Loucy (cell line): ENCODE measurements at regions not wholly inside any gene's neighbourhood (a gene's known extent, or its start where the extent isn't known, plus 50 kb on each side); places are given as distances from the start of the nearest gene placed in this dataset.

Experiments used
- H2AFZ ChIP-seq: fragments of 200-600 bp; sonication (generic); 2 replicates; pipeline ENCODE4 v1.6.0; 2016; ENCODE audit warnings: antibody characterized with exemption, mild to moderate bottlenecking, low read length, moderate library complexity
- H3F3A ChIP-seq: fragments of 200-600 bp; 2 replicates; pipeline ENCODE4 v1.6.0; 2016; ENCODE audit warnings: antibody characterized with exemption, low read depth, mild to moderate bottlenecking
- H3K27me3 ChIP-seq: fragments of 200-600 bp; sonication (generic); 2 replicates; pipeline ENCODE4 v1.6.1; 2014; ENCODE audit warnings: low read length, mild to moderate bottlenecking; ENCODE audit not compliant: insufficient read depth, poor library complexity, severe bottlenecking
- H3K36me3 ChIP-seq: fragments of 200-600 bp; sonication (generic); 2 replicates; pipeline ENCODE4 v1.6.1; 2016; ENCODE audit warnings: low read length; ENCODE audit not compliant: insufficient read depth
- H3K4me1 ChIP-seq: fragments of 200-600 bp; sonication (generic); 2 replicates; pipeline ENCODE4 v1.5.1; 2014; ENCODE audit warnings: low read length, mild to moderate bottlenecking; ENCODE audit not compliant: insufficient read depth, poor library complexity, severe bottlenecking
- H3K4me2 ChIP-seq: fragments of 200-600 bp; sonication (generic); 2 replicates; pipeline ENCODE4 v1.6.0; 2014; ENCODE audit warnings: antibody characterized with exemption, low read length, low read depth, mild to moderate bottlenecking; ENCODE audit not compliant: poor library complexity, severe bottlenecking
- H3K4me3 ChIP-seq: fragments of 200-600 bp; sonication (generic); 2 replicates; pipeline ENCODE4 v1.5.1; 2014; ENCODE audit warnings: low read length, mild to moderate bottlenecking, mixed read lengths; ENCODE audit not compliant: poor library complexity, severe bottlenecking
- H3K79me2 ChIP-seq: fragments of 200-600 bp; sonication (generic); 2 replicates; pipeline ENCODE4 v1.6.1; 2014; ENCODE audit warnings: low read length; ENCODE audit not compliant: insufficient read depth
- H3K9ac ChIP-seq: fragments of 200-600 bp; sonication (generic); 2 replicates; pipeline ENCODE4 v1.6.0; 2014; ENCODE audit warnings: mild to moderate bottlenecking, low read depth, low read length, moderate library complexity; ENCODE audit not compliant: poor library complexity, severe bottlenecking
- H3K9me2 ChIP-seq: fragments of 200-600 bp; sonication (generic); replicated peaks from 2 replicates; pipeline ENCODE4 v1.6.1; 2016; ENCODE audit warnings: low read depth, low read length, mixed read lengths
- H3K9me3 ChIP-seq: fragments of 200-600 bp; sonication (generic); 2 replicates; pipeline ENCODE4 v1.6.1; 2014; ENCODE audit warnings: mild to moderate bottlenecking, antibody characterized with exemption, low read length, low read depth; ENCODE audit not compliant: insufficient read depth
- H4K20me1 ChIP-seq: fragments of 200-600 bp; sonication (generic); 2 replicates; pipeline ENCODE4 v1.6.0; 2014; ENCODE audit warnings: antibody characterized with exemption, low read length, mild to moderate bottlenecking; ENCODE audit not compliant: insufficient read depth, poor library complexity, severe bottlenecking
- EZH2phosphoT487 ChIP-seq: fragments of 200-600 bp; IDR thresholded peaks from 2 replicates; pipeline ENCODE4 v1.6.1; 2018; ENCODE audit warnings: antibody characterized with exemption, mild to moderate bottlenecking, moderate library complexity, borderline replicate concordance
- TF ChIP-seq, protein P1 (sequence below): fragments of 200-600 bp; sonication (generic); conservative IDR thresholded peaks from 2 replicates; pipeline ENCODE4 v1.5.1; 2014; ENCODE audit warnings: mild to moderate bottlenecking, antibody characterized with exemption, low read length

DNA sequence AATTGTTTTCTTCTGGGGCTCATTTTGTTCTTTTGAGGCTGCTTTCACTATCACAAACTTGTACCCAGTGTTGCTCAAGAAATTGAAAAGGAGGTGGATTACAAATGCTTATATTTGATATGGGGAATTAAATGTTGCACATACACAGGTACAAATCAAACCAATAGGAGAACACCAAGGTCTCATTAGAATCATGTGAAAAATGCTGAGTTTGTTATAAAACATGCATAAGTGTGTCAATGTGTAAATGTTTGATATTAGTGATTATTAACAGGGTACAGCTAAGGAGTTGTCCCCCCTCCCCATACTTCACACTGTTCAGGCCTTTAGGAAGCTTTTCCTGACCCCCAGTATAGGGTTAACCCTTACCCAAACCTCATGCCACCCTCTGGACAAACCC, 971.2 kb upstream of the SEL1L start:
- Histone ChIP-seq H4K20me1 (no peaks in the 10 kb centered on the region), H3K79me2 (no peaks in the 10 kb centered on the region), H3F3A (no peaks in the 10 kb centered on the region), H3K36me3 (no peaks in the 10 kb centered on the region), H3K4me2 (no peak overlapping the region), H3K4me1 (no peaks in the 10 kb centered on the region), H3K4me3 (no peak overlapping the region), H3K27me3 (no peaks in the 10 kb centered on the region), H3K9me2 (no peaks in the 10 kb centered on the region), H3K9me3 (no peaks in the 10 kb centered on the region), H3K9ac (no peak overlapping the region), H2AFZ (no peak overlapping the region)
- TF ChIP-seq, protein P1, sequence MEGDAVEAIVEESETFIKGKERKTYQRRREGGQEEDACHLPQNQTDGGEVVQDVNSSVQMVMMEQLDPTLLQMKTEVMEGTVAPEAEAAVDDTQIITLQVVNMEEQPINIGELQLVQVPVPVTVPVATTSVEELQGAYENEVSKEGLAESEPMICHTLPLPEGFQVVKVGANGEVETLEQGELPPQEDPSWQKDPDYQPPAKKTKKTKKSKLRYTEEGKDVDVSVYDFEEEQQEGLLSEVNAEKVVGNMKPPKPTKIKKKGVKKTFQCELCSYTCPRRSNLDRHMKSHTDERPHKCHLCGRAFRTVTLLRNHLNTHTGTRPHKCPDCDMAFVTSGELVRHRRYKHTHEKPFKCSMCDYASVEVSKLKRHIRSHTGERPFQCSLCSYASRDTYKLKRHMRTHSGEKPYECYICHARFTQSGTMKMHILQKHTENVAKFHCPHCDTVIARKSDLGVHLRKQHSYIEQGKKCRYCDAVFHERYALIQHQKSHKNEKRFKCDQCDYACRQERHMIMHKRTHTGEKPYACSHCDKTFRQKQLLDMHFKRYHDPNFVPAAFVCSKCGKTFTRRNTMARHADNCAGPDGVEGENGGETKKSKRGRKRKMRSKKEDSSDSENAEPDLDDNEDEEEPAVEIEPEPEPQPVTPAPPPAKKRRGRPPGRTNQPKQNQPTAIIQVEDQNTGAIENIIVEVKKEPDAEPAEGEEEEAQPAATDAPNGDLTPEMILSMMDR, result no peak
- TF ChIP-seq EZH2phosphoT487, result no peak

DNA sequence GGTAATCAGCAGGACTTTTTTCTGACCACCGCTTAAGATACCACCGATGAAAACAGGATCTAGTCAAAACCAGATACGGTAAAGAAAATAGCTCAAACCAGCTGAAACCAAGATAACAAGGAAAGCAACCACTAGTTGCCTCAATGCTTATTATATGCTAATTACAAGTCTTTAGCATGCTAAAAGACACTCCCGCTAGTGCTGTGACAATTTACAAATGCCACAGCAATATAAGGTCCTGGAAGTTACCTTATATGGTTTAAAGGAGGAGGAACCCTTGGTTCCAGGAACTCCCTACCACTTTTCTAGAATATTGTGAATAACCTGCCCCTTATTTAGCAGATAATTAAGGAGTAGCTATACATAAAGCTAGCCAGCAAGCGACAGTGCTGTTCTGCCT, 976.4 kb upstream of the SEL1L start:
- H3K4me1 ChIP-seq, result no peaks in the 10 kb centered on the region
- no peaks in the 10 kb centered on the region for H3F3A ChIP-seq
- no peaks in the 10 kb centered on the region for H3K27me3 ChIP-seq
- no peak overlapping the region for H2AFZ ChIP-seq
- H3K36me3 ChIP-seq, result no peaks in the 10 kb centered on the region
- H3K4me2 ChIP-seq, result no peak overlapping the region
- no peaks in the 10 kb centered on the region for H3K9me3 ChIP-seq
- no peaks in the 10 kb centered on the region for H3K79me2 ChIP-seq
- TF ChIP-seq, protein P1, result no peak
- no peak for TF ChIP-seq EZH2phosphoT487
- H4K20me1 ChIP-seq, result no peaks in the 10 kb centered on the region
- no peak overlapping the region for H3K4me3 ChIP-seq
- no peak overlapping the region for H3K9ac ChIP-seq
- H3K9me2 ChIP-seq, result no peaks in the 10 kb centered on the region

DNA sequence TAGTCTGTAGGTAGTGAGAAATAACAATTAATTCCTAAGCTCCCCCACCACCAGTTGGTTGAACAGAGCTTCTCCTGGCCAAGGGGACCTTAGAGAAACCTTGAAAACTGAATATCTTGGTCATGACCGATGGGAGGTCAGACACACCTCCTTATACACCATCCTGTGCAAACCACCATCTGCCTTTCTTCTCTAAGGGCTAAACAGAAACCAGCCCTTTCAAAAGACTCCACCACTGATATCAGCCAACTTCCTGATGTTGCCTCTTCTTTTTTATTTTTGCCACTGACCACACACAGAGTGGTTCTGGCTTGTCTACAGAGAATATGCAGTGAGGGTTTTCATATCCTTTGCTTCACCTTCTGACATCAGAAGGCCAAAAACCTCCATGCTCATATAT, 977.7 kb upstream of the SEL1L start:
- Histone ChIP-seq H4K20me1 (no peaks in the 10 kb centered on the region), H3K4me1 (no peaks in the 10 kb centered on the region), H3K9ac (no peak overlapping the region), H3K4me3 (no peak overlapping the region), H3K4me2 (no peak overlapping the region), H2AFZ (no peak overlapping the region), H3K27me3 (no peaks in the 10 kb centered on the region), H3K9me2 (no peaks in the 10 kb centered on the region), H3K79me2 (no peaks in the 10 kb centered on the region), H3K36me3 (no peaks in the 10 kb centered on the region), H3F3A (no peaks in the 10 kb centered on the region), H3K9me3 (no peaks in the 10 kb centered on the region)
- TF ChIP-seq, protein P1, result no peak
- TF ChIP-seq EZH2phosphoT487, result no peak
